ENCODE measurements at regions not wholly inside any gene's neighbourhood (a gene's known extent, or its start where the extent isn't known, plus 50 kb on each side); places are given as distances from the start of the nearest gene placed in this dataset.

- no peak overlapping the region for H3K4me3 ChIP-seq (ENCODE audit: low read length)
- ChIA-PET POLR2A (no interaction called here), CTCF (no interaction called here)
- H3K36me3 Mint-ChIP-seq = no peaks in the 10 kb centered on the region
- H3K4me1 Mint-ChIP-seq = no peaks in the 10 kb centered on the region
- no peak overlapping the region for H3K4me3 Mint-ChIP-seq
- H3K27ac Mint-ChIP-seq = no peak overlapping the region
- H3K27me3 ChIP-seq (ENCODE audit: insufficient read depth, low read length, poor library complexity, severe bottlenecking) = no peaks in the 10 kb centered on the region
- H3K36me3 ChIP-seq (ENCODE audit: insufficient read depth, low read length) = no peaks in the 10 kb centered on the region
- H3K27ac ChIP-seq (ENCODE audit: low read depth, low read length) = no peak overlapping the region
- H3K9me3 ChIP-seq (ENCODE audit: low read length) = peaks cover 4% of the 10 kb centered on the region
- H3K27me3 Mint-ChIP-seq = no peaks in the 10 kb centered on the region
- H3K9me3 Mint-ChIP-seq = peaks cover 7 to 22% (median 12%) of the 10 kb centered on the region in 5 donors
- H3K4me1 ChIP-seq (ENCODE audit: insufficient read depth, low read length) = no peaks in the 10 kb centered on the region
- no peak for DNase-seq
Measured at GRCh38 chr2:57434441-57434840, 612.2 kb upstream of the VRK2 start.

GRCh38 chr2:57434972-57435371 lies 611.6 kb upstream of the VRK2 start:
- H3K4me3 ChIP-seq (ENCODE audit: low read length) = no peak overlapping the region
- H3K27me3 ChIP-seq (ENCODE audit: insufficient read depth, low read length, poor library complexity, severe bottlenecking) = no peaks in the 10 kb centered on the region
- no peaks in the 10 kb centered on the region for H3K36me3 ChIP-seq (ENCODE audit: insufficient read depth, low read length)
- Mint-ChIP-seq H3K36me3 (no peaks in the 10 kb centered on the region), H3K9me3 (peaks cover 7 to 22% (median 11%) of the 10 kb centered on the region in 5 donors), H3K4me1 (no peaks in the 10 kb centered on the region), H3K27me3 (no peaks in the 10 kb centered on the region), H3K27ac (no peak overlapping the region), H3K4me3 (no peak overlapping the region)
- H3K27ac ChIP-seq (ENCODE audit: low read depth, low read length) = no peak overlapping the region
- H3K9me3 ChIP-seq (ENCODE audit: low read length) = peaks cover 4% of the 10 kb centered on the region
- no peaks in the 10 kb centered on the region for H3K4me1 ChIP-seq (ENCODE audit: insufficient read depth, low read length)
- POLR2A ChIA-PET = no interaction called here
- CTCF ChIA-PET = no interaction called here
- no peak for DNase-seq

GRCh38 chr2:57437077-57437476 lies 609.5 kb upstream of the VRK2 start:
- H3K4me3 Mint-ChIP-seq = no peak overlapping the region
- no peak overlapping the region for H3K27ac Mint-ChIP-seq
- H3K36me3 Mint-ChIP-seq = no peaks in the 10 kb centered on the region
- no peaks in the 10 kb centered on the region for H3K4me1 ChIP-seq (ENCODE audit: insufficient read depth, low read length)
- no peaks in the 10 kb centered on the region for H3K27me3 Mint-ChIP-seq
- POLR2A ChIA-PET = no interaction called here
- no peaks in the 10 kb centered on the region for H3K27me3 ChIP-seq (ENCODE audit: insufficient read depth, low read length, poor library complexity, severe bottlenecking)
- CTCF ChIA-PET = no interaction called here
- no peak for DNase-seq
- H3K9me3 Mint-ChIP-seq = peaks cover 5 to 17% (median 10%) of the 10 kb centered on the region in 5 donors
- H3K4me3 ChIP-seq (ENCODE audit: low read length) = no peak overlapping the region
- H3K4me1 Mint-ChIP-seq = no peaks in the 10 kb centered on the region
- H3K9me3 ChIP-seq (ENCODE audit: low read length) = peaks cover 4% of the 10 kb centered on the region
- no peak overlapping the region for H3K27ac ChIP-seq (ENCODE audit: low read depth, low read length)
- H3K36me3 ChIP-seq (ENCODE audit: insufficient read depth, low read length) = no peaks in the 10 kb centered on the region

- CTCF ChIA-PET = no interaction called here
- Mint-ChIP-seq H3K4me3 (no peak overlapping the region), H3K27ac (no peak overlapping the region)
Measured at GRCh38 chr2:57440437-57440836, 606.2 kb upstream of the VRK2 start.

GRCh38 chr2:57443086-57443485 lies 603.5 kb upstream of the VRK2 start:
- H3K36me3 ChIP-seq (ENCODE audit: insufficient read depth, low read length) = no peaks in the 10 kb centered on the region
- Mint-ChIP-seq H3K27ac (no peak overlapping the region), H3K36me3 (no peaks in the 10 kb centered on the region), H3K4me3 (no peak overlapping the region), H3K9me3 (peaks cover 9 to 16% (median 13%) of the 10 kb centered on the region in 5 donors), H3K4me1 (no peaks in the 10 kb centered on the region), H3K27me3 (no peaks in the 10 kb centered on the region)
- DNase-seq = no peak
- ChIA-PET POLR2A (no interaction called here), CTCF (no interaction called here)
- no peaks in the 10 kb centered on the region for H3K9me3 ChIP-seq (ENCODE audit: low read length)
- no peaks in the 10 kb centered on the region for H3K4me1 ChIP-seq (ENCODE audit: insufficient read depth, low read length)
- H3K27me3 ChIP-seq (ENCODE audit: insufficient read depth, low read length, poor library complexity, severe bottlenecking) = no peaks in the 10 kb centered on the region
- H3K27ac ChIP-seq (ENCODE audit: low read depth, low read length) = no peak overlapping the region
- no peak overlapping the region for H3K4me3 ChIP-seq (ENCODE audit: low read length)

More at GRCh38 chr2:57440437-57440836, 606.2 kb upstream of the VRK2 start:
- peaks cover 9 to 19% (median 14%) of the 10 kb centered on the region in 5 donors for H3K9me3 Mint-ChIP-seq
- H3K27me3 Mint-ChIP-seq = no peaks in the 10 kb centered on the region
- POLR2A ChIA-PET = no interaction called here
- Histone ChIP-seq H3K36me3 (ENCODE audit: insufficient read depth, low read length) (no peaks in the 10 kb centered on the region), H3K27me3 (ENCODE audit: insufficient read depth, low read length, poor library complexity, severe bottlenecking) (no peaks in the 10 kb centered on the region), H3K4me1 (ENCODE audit: insufficient read depth, low read length) (no peaks in the 10 kb centered on the region), H3K9me3 (ENCODE audit: low read length) (peaks cover 4% of the 10 kb centered on the region), H3K27ac (ENCODE audit: low read depth, low read length) (no peak overlapping the region), H3K4me3 (ENCODE audit: low read length) (no peak overlapping the region)
- no peaks in the 10 kb centered on the region for H3K4me1 Mint-ChIP-seq
- H3K36me3 Mint-ChIP-seq = no peaks in the 10 kb centered on the region
- no peak for DNase-seq

- Histone ChIP-seq H3K4me1 (ENCODE audit: insufficient read depth, low read length) (no peaks in the 10 kb centered on the region), H3K4me3 (ENCODE audit: low read length) (no peak overlapping the region), H3K9me3 (ENCODE audit: low read length) (no peaks in the 10 kb centered on the region), H3K27me3 (ENCODE audit: insufficient read depth, low read length, poor library complexity, severe bottlenecking) (no peaks in the 10 kb centered on the region), H3K36me3 (ENCODE audit: insufficient read depth, low read length) (no peaks in the 10 kb centered on the region), H3K27ac (ENCODE audit: low read depth, low read length) (no peak overlapping the region)
- Mint-ChIP-seq H3K4me1 (no peaks in the 10 kb centered on the region), H3K27ac (no peak overlapping the region), H3K4me3 (no peak overlapping the region), H3K36me3 (no peaks in the 10 kb centered on the region), H3K9me3 (peaks cover 11 to 15% (median 11%) of the 10 kb centered on the region in 5 donors), H3K27me3 (no peaks in the 10 kb centered on the region)
- no peak for DNase-seq
- ChIA-PET CTCF (no interaction called here), POLR2A (no interaction called here)
Measured at GRCh38 chr2:57443973-57444521, 602.6 kb upstream of the VRK2 start.

GRCh38 chr2:57444752-57445430 lies 601.7 kb upstream of the VRK2 start:
- ChIA-PET CTCF (no interaction called here), POLR2A (no interaction called here)
- no peaks in the 10 kb centered on the region for H3K36me3 ChIP-seq (ENCODE audit: insufficient read depth, low read length)
- H3K27ac ChIP-seq (ENCODE audit: low read depth, low read length) = no peak overlapping the region
- Mint-ChIP-seq H3K4me1 (no peaks in the 10 kb centered on the region), H3K9me3 (peaks cover 11 to 17% (median 14%) of the 10 kb centered on the region in 5 donors), H3K36me3 (no peaks in the 10 kb centered on the region), H3K4me3 (no peak overlapping the region), H3K27me3 (no peaks in the 10 kb centered on the region), H3K27ac (no peak overlapping the region)
- no peak overlapping the region for H3K4me3 ChIP-seq (ENCODE audit: low read length)
- H3K9me3 ChIP-seq (ENCODE audit: low read length) = no peaks in the 10 kb centered on the region
- no peaks in the 10 kb centered on the region for H3K27me3 ChIP-seq (ENCODE audit: insufficient read depth, low read length, poor library complexity, severe bottlenecking)
- H3K4me1 ChIP-seq (ENCODE audit: insufficient read depth, low read length) = no peaks in the 10 kb centered on the region
- no peak for DNase-seq

- Mint-ChIP-seq H3K27me3 (no peaks in the 10 kb centered on the region), H3K4me3 (no peak overlapping the region), H3K27ac (no peak overlapping the region), H3K36me3 (no peaks in the 10 kb centered on the region), H3K4me1 (no peaks in the 10 kb centered on the region), H3K9me3 (peaks cover 9 to 26% (median 23%) of the 10 kb centered on the region in 5 donors)
- no peaks in the 10 kb centered on the region for H3K36me3 ChIP-seq (ENCODE audit: insufficient read depth, low read length)
- H3K4me1 ChIP-seq (ENCODE audit: insufficient read depth, low read length) = no peaks in the 10 kb centered on the region
- no peaks in the 10 kb centered on the region for H3K27me3 ChIP-seq (ENCODE audit: insufficient read depth, low read length, poor library complexity, severe bottlenecking)
- H3K4me3 ChIP-seq (ENCODE audit: low read length) = no peak overlapping the region
- CTCF ChIA-PET = no interaction called here
- no peak for DNase-seq
- POLR2A ChIA-PET = no interaction called here
- H3K9me3 ChIP-seq (ENCODE audit: low read length) = no peaks in the 10 kb centered on the region
- no peak overlapping the region for H3K27ac ChIP-seq (ENCODE audit: low read depth, low read length)
Measured at GRCh38 chr2:57448816-57449215, 597.8 kb upstream of the VRK2 start.

Data from CD8-positive, alpha-beta memory T cell (primary cell).